ENCODE measurements at regions not wholly inside any gene's neighbourhood (a gene's known extent, or its start where the extent isn't known, plus 50 kb on each side); places are given as distances from the start of the nearest gene placed in this dataset.

DNA sequence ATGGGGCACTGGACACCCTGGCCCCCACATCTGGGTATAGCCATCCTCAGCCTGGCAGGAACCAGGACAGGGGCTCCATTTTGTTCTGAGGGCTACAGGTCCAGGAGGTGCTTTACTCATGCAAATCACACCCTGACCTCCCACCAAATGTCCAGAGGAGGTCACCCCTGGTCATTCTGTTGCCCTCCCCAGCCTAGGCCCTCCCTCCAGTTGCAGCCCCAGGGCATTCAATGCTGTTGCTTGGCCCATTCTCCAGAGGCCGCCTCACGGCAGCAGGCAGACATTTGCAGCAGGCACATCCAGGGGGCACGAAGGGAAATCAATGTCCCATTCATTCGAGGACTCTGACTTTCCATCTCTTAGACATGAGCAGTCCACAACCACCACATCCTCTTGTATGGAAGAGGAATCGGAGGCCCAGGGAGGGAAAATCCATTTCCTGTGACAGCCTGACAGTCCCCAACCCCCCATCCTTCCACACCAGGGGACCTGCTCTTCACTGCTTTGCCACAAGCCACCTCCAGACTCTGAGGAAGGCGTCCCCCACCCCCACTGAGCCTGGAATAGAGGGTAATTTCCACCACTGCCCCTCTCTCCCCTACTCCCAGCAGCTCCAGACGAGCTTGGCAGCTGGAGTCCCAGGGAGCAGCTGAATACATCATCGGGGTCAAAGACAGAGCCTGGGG is 76.2 kb upstream of the UNC5B start:
- no peak for DNase-seq (ENCODE audit: low read depth in 4 of 4, low spot score in 2 of 4)

DNA sequence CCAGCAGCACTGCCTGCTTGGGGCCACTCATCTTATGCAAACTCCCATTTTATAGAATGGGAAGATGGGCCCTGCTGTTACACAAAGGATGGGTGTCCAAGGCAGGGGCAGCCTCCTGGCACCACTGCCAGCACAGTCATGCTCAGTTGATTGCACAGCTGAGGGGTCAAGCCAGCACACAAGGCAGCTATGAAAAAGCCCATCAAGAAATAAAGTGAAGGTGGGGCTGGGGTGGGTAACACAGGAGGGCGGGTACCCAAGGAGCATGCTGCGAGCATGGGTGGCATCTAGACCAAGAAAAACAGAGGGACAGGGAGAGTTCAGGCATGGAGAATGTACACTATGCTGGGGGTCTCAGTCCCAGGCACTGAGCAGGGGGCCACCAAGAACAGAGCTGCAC is 74.7 kb upstream of the UNC5B start:
- no peak for DNase-seq (ENCODE audit: low read depth in 4 of 4, low spot score in 2 of 4)

GRCh38 chr10:71138166-71138830 is 74.1 kb upstream of the UNC5B start:
- no peak for DNase-seq (ENCODE audit: low read depth in 4 of 4, low spot score in 2 of 4)

DNA sequence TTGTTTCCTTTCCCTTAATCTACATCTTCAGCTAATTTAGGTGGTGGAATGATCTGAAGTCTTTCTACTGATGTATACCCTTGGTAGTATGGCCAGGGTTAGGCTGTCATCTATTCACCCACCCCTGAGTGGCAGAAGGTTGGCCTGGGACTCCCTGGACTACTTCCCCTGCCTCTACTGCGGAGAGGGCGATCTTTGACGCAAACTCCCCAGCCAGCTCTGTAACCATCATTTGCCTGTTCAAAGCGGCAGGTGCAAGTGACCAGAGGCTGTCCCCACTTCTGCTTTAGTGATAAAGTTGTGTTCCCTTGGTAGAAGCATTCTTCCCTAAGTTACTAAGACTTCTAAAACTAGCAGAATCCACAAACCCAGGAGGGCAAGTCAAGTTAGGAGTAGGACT is 70.8 kb upstream of the UNC5B start:
- no peak for DNase-seq (ENCODE audit: low read depth in 4 of 4, low spot score in 2 of 4)

- DNase-seq (ENCODE audit: low read depth in 4 of 4, low spot score in 2 of 4) = no peak
These were observed 69.2 kb upstream of the UNC5B start for GRCh38 chr10:71143170-71143569.

DNA sequence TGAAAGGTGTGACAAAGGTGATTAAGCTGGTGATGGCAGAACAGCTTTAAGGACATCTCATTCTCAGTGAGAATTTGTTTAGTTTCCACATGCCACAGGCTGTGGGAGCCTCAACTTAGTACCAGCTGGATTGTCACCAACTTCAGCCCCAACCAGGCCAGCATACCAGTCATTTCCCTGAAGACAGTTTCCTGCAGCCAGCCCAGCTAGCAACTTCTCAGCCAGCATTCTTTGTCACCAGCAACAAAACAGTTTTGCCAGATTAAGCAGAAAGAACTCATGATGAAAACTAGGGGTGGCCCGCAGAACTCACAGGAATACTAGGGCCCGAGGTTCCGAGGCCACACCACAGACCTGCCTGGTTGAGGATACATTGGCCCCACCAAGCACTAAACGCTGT is 68.8 kb upstream of the UNC5B start:
- DNase-seq (ENCODE audit: low read depth in 4 of 4, low spot score in 2 of 4) = no peak

GRCh38 chr10:71144824-71145223 is 67.5 kb upstream of the UNC5B start:
- no peak for DNase-seq (ENCODE audit: low read depth in 4 of 4, low spot score in 2 of 4)

GRCh38 chr10:71145352-71145945 is 66.9 kb upstream of the UNC5B start:
- no peak for DNase-seq (ENCODE audit: low read depth in 4 of 4, low spot score in 2 of 4)

DNA sequence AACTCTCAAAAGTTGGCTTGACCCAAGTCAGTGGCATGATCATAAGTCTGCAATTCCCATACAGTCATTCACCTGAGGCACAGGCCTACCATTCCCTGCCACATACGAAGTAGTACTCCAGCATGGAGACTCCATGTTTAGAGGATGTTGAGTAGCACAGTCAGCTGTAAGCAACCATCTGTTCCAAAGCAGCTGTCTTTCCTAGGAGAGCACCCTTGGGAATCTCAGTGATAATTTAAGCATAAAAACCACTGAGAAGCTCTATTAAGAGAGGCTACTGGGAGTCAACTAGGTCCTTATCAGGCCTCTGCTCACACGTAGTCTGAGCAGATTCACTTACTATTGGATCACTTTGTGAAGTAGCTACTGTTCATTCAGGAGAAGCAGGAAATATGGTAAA is 61.6 kb upstream of the UNC5B start:
- no peak for DNase-seq (ENCODE audit: low read depth in 4 of 4, low spot score in 2 of 4)

DNA sequence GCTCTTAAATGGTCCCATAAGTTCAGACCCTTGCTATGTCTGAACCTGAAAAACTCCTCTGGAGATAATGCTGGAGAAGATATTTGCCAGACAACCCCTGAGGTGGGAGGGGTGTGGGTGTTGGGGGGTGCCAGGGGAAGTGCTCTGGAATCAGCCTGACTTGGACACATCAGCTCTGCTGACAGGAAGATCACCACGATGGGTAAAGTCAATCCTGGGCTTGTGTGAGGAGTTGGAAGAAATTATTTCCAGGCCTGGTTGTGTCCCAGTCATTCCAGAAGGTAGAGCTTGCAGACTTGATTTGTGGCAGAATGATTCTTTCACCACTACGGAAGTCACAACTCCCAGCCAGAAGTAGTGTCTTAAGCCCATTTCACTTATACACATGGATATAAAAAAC is 60.3 kb upstream of the UNC5B start:
- no peak for DNase-seq (ENCODE audit: low read depth in 4 of 4, low spot score in 2 of 4)

GRCh38 chr10:71156436-71156835 is 55.9 kb upstream of the UNC5B start:
- peak in 1 of 4 donors; percentile 27 for DNase-seq (ENCODE audit: low read depth in 4 of 4, low spot score in 2 of 4)

DNA sequence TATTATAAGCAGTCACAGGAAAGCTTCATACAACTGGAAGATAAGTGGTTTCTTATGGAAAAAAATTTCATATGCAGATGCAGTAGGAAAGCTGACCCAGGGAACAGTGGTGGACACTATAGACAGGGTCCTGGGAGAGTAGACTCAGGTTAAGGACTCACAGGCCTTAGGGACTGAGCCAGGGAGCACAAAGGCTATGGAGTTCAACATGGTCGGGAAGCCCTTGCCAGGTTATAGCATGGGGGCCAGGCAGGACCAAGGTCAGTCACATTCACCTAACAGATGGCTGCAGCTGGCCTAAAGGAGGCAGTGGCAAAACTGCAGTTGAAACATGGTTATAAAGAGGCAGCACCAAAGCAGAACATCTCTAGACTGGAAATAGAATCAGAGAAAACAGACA is 54.9 kb upstream of the UNC5B start:
- DNase-seq (ENCODE audit: low read depth in 4 of 4, low spot score in 2 of 4) = no peak

GRCh38 chr10:71158251-71158650 is 54.1 kb upstream of the UNC5B start:
- DNase-seq (ENCODE audit: low read depth in 4 of 4, low spot score in 2 of 4) = no peak

DNA sequence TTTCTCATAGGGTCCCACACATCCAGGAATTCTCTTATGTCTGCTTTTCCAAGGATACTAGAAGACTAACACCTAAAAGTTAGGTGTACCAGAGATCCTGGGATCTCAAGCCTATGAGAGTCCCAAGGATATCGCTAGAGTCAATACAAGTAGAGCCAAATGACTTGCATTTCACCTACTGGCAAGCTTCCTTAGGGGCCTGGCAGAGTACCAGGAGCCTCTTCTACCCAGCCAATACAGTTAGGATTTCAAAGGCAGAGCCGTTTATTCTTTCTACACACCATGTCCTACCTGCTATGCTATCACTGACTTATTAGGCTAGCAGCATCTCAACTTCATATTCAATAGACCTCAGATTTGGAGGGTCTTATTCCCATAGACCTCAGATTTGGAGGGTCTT is 53.5 kb upstream of the UNC5B start:
- DNase-seq (ENCODE audit: low read depth in 4 of 4, low spot score in 2 of 4) = no peak

DNA sequence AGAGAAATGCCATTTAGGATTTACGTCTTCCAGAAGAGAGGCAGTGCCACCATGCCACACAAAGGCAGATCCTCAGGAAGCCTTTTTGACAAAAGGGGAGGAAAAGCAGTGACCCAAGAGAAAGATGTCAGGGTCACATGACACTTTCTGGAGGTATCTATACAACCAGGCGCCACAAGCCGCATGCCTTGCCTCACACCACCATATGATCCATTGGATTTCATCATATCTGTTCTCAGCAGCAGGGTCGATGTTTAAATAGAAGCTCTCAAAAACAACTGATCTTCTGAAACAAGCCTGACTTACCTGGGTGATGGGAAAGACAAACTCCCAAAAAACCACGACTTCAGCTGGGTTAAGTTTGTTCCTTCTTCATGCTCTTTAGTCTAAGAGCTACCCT is 52.5 kb upstream of the UNC5B start:
- DNase-seq (ENCODE audit: low read depth in 4 of 4, low spot score in 2 of 4) = no peak

DNA sequence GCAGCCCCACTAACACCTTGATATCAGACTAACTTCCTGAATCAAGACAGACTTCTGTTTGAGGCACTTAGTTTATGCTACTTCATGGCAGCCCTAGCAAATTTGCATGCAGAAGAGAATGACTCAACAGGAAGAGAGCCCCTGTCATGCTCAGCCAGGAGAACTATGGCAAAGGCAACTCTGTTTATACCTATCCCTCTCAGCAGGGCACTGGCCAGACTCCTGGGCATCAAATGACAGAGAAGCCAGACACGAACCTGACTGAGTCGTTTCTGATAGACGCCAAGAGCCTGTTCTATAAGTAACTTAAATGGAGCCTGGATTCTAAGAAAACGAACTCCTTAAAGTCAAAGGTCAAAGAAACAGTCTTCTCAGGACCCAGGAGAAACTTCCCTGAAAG is 50.9 kb upstream of the UNC5B start:
- no peak for DNase-seq (ENCODE audit: low read depth in 4 of 4, low spot score in 2 of 4)
